ENCODE measurements at regions not wholly inside any gene's neighbourhood (a gene's known extent, or its start where the extent isn't known, plus 50 kb on each side); places are given as distances from the start of the nearest gene placed in this dataset.
"Not testable (repeated sequence)": the region's sequence is repeated elsewhere in the genome, so short reads cannot be mapped to it uniquely, and the experiment has no call there.

DNA sequence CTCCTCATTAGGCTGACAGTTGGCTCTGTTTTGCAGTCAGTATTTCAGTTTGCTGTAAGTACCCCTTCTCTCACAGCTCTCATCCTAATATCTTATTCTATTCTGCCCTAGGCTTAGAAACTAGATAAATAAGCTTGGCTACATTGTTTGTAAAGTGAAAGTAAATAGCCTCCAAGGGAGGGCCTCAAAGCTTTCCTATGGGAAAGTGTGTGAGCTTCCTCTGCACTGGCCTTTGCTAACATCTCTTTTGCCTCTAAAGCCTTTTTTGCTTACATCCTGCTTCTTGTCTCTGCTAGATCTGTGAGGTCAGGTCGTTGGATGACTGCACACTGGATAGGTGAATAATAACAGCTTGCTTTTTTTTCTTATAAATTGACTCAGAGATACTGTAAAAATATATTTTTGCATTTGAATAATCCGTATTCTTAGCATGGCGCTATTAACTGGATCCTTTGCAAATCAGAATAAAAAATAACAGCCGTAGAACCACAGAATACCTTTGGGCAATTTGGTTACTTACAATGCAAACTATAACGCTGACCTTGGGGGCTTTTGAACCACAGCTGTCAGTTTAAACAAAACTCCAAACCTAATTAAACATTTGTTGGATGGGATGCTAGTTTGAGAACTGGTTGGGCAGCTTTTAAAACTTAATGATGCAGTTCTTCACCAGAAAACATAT lies 55.1 kb downstream of the TTC6 start:
- DNase-seq (ENCODE audit: low read depth in 2 of 2): no peak

DNA sequence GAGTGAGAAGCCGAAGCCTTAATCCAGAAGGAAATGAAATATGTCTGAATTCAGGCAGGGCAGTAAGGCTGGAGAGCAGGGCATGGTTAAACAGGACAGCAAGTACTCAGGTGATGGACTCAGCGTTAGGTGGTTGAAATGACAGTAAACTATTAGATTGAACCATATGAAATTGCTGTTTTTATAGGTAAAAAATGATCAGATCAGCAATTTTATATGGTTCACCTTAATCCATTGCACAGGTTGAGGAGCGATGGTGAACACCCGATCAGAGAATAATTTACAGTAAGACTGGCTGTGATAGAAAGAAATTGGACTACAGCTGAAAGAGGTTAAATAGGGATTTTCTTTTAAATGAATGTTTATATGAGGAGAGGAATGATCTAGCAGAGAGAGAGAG lies 56.6 kb downstream of the TTC6 start:
- DNase-seq (ENCODE audit: low read depth in 2 of 2): no peak

DNA sequence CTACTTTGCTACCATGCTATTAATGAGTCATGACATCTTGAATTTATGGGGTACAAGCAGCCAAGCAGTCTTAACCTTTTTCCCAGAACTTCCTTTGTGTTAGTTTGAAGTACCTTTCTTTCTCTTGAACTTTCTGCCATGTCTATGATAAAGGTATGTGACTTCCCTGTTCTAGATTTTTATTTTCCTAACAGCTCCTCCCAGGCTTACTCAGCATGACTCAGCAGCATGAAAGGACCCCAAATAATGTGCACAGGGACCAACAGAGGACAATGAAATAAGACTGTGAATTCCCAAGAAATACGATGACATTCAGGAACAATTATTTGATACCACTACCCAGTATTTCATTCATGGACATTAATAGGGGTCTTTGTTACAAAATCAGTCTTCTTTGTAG lies 60.0 kb downstream of the TTC6 start:
- no peak for DNase-seq (ENCODE audit: low read depth in 2 of 2)

DNA sequence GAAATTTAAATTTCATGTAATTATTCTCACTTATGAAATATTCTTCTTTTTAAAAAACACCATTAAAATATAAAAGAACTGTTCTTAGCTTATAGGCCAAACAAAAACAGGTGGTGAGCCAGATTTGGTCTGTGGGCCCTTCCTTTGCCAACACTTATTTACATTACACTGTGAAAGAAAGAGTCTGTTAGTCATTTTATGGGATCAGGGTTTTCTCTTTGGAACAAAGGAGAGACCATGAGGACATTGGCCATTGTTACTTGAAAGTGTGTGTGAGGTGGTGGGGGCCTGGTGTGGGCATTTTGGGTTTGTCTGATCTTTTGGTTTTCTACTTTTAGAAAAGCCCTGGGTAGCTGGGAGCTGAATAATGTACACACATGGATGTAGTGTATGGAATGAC lies 62.7 kb downstream of the TTC6 start:
- DNase-seq (ENCODE audit: low read depth in 2 of 2): no peak

DNA sequence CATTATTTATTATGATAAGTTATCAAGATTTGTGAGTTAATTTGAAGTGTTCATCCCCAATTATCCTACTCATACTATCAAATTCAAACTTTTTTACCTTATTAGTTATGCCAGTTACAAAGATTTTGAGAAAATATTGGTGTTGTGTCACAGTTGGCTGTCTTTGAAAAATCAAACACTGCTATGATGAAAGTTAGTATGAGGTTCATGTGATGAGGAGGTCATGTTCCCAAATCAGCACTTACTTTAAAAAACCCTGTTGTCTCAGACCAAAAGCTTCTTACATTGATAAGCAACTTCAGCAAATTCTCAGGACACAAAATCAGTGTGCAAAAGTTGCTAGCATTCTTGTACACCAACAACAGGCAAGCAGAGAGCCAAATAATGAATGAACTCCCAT lies 68.1 kb downstream of the TTC6 start:
- no peak for DNase-seq (ENCODE audit: low read depth in 2 of 2)

DNA sequence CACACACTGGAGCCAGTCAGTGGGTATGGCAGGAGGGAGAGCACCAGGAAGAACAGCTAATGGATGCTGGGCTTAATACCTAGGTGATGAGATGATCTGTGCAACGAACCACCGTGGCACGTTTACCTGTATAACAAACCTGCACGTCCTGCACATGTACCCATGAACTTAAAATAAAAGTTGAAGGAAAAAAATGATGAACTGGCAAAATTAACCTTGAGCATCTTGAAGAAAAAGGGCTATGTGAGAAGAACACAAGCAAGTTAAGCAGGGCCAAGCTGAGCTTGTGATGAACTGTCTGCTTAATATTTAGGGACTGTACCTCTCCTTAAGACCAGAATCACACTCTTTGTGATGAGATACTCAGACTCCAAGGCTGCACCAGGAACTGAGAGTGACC lies 70.0 kb downstream of the TTC6 start:
- no peak for DNase-seq (ENCODE audit: low read depth in 2 of 2)

DNA sequence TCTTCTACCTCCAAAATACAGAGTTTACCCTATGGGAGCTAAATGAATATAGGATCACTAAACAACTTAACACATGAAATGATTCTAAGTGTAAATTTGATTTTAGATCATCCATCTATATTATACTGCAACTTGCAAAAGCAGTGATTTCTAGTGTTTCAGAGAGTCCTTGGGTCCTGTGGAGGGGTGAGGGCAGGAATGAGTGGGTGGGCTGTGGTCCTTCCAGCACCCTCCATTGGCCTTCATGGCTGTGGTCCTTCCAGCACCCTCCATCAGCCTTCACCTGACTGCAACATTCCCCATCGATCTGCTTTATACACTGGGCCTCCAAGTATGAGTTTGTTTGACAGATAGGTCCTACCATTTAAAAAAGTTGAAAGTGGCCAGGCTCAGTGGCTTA lies 70.5 kb downstream of the TTC6 start:
- DNase-seq (ENCODE audit: low read depth in 2 of 2): no peak

DNA sequence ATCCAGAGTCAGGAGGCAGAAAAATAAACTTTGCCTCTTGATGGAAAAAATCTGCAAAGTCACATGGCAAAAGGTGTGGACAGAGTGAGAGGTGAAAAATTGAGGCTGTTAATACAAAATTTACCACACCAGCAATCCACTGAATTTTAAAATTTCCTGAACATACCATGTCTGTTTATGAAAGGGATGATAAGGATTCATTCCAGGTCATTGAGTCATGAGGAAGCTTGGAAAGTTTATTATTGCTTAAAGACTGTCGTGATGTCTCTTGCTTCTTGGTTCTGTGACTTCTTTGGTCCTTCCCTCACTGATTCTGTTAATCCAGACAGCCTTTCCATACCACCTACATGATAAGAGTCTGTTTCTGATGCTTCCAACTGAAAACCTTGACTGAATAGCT lies 73.2 kb downstream of the TTC6 start:
- DNase-seq (ENCODE audit: low read depth in 2 of 2): no peak

DNA sequence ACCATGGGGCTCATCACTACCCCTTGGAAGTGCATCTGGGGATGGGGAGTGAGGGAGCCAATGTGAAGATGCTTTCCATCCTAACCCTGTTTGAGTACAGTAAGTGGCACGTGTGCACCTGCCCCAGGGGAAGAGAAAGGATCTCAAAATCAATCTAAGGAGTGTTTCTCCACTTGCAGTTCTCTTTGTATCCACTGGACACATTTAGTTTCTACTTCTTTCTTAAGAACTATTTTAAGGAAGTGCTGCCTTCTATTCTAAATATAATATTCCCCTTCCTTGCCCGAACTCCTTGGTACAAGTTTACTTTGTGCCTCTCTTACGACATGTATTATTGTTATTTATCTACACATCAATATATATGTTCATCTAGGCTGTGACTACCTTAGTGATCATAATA lies 73.8 kb downstream of the TTC6 start:
- DNase-seq (ENCODE audit: low read depth in 2 of 2): no peak

DNA sequence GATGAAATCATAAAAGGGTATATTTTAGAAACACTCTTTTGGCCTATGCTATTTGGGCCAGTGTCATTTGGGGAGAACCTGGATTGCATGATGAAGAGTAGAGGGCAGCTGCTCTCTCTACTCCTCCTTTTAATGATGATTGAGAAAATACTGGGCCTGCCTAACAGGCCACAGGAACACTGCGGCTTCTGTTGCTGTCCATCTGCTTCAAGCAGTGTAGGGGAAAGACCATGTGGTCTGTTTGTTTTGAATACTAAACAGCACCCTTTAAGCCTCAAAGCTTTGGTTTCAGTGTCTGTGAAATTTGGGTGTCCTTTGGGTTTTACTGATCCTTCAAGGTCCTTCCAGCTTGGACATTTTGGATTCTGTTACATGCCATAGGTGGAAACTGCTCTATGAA lies 78.0 kb downstream of the TTC6 start:
- no peak for DNase-seq (ENCODE audit: low read depth in 2 of 2)

DNA sequence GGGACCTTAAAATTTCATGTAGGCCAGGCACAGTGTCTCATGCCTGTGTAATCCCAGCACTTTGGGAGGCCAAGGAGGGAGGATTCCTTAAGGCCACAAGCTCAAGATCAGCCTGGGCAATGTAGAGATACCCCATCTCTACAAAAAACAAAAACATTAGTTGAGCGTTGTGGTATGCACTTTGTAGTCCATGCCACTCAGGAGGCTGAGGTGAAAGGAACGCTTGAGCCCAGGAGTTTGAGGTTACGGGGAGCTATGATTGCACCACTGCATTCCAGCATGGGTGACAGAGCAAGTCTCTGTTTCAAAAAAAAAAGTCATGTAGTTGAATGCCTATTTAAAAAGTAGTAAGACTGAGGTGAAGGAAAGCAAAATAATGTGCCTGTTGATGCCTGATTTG lies 83.5 kb downstream of the TTC6 start:
- no peak for DNase-seq (ENCODE audit: low read depth in 2 of 2)

DNA sequence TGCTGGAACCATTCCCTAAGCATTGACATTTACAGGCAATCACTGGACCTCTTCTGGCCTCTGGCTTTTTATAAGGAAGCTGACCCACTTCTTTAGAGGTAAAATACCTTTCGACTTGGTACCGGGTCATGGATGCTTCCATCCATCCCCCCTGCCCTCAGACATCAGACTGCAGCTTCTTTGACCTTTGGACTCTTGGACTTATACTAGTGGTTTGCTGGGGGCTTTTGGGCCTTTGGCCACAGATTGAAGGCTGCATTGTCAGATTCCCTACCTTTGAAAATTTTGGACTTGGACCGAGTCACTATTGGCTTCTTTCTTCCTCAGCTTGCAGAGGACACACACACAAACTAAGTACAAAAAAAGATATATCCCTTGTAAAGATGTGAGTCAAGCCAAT lies 86.1 kb downstream of the TTC6 start:
- DNase-seq (ENCODE audit: low read depth in 2 of 2): no peak

DNA sequence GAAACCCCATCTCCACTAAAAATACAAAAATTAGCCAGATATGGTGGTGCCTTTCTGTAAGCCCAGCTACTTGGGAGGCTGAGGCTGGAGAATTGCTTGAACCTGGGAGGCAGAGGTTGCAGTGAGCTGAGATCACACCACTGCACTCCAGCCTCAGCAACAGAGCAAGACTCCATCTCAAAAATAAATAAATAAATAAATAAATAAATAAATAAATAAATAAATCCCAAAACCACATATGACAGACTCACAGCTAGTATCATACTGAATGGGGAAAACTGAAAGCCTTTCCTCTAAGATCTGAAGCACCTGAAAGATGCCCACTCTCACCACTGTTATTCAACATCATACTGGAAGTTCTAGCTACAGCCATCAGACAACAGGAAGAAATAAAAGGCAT lies 97.3 kb downstream of the TTC6 start:
- DNase-seq (ENCODE audit: low read depth in 2 of 2): not testable (repeated sequence)

DNA sequence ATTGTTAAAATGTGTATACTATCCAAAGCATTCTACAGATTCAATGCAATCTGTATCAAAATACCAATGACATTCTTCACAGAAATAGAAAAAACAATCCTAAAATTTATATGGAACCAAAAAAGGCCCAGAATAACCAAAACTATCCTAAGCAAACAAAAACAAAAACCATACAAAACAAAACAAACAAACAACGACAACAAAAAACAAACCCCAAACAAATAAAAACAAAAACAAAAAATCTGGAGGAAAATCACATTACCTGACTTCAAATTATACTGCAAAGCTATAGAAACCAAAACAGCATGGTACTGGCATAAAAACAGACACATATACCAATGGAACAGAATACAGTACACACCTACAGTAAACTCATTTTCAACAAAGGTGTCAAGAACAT lies 98.0 kb downstream of the TTC6 start:
- not testable (repeated sequence) for DNase-seq (ENCODE audit: low read depth in 2 of 2)

DNA sequence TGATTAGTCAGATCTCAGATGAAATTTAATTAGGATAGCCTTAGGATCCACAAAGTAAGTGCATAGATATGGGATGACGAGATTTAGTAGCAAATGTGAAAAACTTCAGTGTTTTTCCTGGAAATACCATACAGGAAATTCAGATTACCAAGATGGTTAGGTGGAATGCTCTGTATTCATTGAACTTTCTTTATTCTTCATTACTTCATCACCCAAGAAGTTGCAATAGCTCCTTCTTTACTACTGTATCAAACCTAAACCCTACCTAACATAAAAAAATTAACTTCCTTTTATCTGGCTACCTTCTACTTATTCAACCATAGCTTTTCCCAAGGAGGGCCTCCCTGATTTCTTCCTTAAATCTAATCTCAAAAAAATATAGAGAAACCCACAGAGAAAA lies 100.4 kb downstream of the TTC6 start:
- DNase-seq (ENCODE audit: low read depth in 2 of 2): no peak

DNA sequence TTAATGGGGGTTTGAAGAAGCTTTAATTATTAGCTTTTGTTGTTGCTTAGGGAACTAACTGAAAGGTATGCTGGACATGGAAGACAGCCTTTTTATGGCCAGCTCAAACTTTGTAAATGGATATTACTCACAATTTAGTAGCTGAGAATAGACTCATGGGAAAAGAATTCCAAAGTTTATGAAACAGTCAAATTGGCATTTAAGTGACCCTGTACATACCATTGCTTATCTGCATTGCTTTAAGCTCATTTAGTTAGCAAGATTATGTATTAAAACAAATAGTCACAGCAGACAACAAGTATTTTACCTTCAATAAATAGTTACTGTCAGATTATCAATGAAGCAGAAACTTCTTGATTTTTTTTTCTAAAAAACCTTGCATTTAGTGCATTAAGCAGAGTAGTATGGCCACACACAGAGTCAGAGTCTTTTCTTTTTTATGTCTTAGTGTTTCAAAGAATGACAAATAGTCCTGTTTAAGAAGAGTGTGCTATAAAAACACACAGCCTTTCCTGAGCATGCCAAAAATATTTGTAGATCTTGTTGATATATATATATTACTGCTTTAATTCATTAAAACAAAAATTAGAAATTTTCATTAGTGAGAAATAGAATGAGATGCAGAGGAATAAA lies 102.2 kb downstream of the TTC6 start:
- no peak for DNase-seq (ENCODE audit: low read depth in 2 of 2)

DNA sequence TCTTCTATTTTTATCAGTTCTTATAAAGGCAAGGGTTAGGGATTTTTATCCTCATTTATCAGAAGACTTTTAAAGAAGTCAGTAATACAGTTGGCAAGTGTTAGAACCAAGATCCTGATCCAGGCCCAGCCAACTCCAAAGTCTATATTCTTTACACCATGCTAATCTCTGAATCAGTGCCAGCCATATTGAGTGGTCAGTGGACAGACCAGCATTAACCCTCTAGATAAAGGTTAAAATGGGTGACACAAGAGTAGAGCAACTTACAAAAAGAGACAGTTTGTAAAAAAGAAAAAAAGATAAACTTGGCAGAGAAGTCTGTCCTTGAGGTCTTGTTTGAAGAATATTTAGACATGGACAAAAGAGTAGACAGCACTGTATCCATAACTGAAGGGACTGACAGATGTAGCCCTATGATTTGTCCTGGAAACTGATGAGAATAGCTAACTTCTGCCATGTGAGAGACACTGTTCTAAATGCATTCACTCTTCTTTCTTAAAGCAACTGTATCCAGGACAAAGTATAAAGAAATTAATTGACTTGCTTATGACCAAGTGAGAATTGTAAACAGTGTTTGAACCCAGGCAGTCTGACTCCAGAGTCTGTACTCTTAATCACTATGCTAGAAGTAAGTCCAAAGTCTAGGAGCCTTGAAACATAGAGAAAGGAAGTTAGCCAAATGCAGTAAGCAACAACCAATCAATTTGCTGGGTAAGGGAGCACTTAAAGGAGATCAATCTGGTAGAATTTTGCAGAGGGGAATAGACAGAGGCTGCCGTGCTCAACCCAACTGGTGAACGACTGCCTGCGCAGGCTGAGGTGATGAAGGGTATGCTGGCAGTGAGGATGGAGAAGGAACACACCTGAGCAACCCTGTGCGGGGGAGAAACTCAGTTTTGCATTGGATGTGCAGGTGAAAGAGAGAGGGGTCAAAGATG lies 103.7 kb downstream of the TTC6 start:
- no peak for DNase-seq (ENCODE audit: low read depth in 2 of 2)

DNA sequence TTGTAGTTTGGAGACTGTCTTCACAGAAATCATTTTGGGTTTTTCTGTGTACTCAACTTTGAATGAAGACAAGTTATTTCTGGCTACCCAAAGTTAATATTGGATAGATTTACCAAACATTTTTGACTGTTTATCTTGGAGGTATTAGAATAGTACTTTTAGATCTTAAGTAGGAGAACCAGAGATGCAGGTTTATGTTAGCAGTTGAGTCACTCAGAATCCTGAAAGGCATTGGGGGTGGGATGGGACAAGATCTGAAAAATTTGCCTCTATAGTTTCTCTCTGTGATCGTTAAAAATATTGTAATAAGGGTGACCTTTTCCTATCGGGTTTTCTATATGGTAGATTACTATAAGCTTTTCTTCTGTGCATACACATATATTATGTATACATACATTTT lies 112.3 kb downstream of the TTC6 start:
- no peak for DNase-seq (ENCODE audit: low read depth in 2 of 2)

DNA sequence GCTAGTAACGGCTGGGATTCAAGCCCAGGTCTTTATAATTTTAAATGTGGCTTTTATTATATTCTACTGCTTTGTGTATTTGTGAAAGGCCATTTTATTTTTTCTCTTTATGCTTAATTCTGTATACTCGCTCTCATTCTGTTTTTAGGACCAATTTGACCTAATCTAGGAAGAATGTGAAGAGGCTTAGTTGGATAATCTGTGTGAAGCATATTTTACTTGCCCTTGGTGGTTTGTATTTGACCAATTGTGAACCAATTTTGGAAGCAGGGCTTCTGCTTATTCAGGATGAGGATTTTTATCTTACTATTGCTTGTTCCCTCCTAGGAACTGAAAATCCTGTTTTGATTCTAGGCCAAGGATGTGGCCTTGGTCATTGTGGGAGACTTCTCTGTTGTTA lies 113.1 kb downstream of the TTC6 start:
- DNase-seq (ENCODE audit: low read depth in 2 of 2): no peak

DNA sequence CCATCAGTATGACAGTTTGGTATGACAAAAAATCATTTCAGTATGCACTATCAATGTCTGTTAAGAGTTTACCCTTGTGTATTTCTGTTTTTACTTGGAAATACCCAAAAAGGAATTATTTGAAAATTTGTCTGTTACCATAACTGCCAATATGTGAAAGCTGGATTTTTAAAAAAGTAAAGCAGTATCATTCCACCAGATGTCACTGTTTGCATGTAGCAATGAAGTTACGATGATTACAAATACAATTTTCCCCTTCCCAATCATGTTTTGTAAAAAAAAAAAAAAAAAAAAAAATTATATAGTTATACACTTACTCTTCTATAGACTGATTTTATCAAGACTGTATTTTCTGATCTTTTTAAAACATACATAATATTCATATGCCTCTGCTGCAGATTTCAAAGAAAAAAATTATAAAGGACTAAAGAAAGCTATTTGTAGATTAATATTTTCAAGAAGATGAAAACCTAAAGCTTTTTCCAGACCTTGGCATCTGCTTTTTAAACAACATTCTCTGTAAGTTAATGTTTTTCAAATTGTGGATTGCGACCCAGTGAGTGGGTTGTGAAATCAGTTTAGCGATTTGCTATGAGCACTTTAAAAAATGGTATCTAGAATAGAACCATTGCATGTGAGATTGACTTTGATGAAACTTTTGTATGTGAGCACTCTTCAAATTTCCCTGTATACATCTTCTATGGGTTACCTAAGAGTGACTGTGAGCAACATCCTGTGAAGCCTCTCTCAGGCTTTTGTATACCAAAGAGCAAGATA lies 114.2 kb downstream of the TTC6 start:
- no peak for DNase-seq (ENCODE audit: low read depth in 2 of 2)

DNA sequence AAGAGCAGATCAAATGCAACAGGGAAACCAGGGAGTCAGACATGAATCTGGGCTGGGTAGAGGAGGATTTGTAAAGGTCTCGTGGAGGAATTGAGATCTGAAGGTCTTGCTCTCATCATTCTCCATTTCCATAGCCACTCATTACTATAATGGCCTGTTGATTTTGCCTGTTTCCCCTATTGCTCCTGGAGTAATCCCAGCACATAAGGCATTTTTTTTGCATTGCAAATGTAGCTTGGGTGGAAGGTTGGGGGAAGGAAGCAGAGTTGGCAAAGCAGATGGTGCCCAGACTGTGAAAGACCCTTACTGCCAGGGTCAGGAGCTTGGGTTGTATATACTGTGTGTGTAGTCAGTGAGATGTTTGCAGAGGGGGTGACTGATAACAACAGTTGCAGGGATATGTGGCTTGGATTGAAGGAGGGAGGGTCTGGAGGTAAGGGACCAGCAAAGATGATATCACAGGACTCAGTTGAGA lies 116.0 kb downstream of the TTC6 start:
- DNase-seq (ENCODE audit: low read depth in 2 of 2): no peak
